ENCODE measurements at regions not wholly inside any gene's neighbourhood (a gene's known extent, or its start where the extent isn't known, plus 50 kb on each side); places are given as distances from the start of the nearest gene placed in this dataset.

DNA sequence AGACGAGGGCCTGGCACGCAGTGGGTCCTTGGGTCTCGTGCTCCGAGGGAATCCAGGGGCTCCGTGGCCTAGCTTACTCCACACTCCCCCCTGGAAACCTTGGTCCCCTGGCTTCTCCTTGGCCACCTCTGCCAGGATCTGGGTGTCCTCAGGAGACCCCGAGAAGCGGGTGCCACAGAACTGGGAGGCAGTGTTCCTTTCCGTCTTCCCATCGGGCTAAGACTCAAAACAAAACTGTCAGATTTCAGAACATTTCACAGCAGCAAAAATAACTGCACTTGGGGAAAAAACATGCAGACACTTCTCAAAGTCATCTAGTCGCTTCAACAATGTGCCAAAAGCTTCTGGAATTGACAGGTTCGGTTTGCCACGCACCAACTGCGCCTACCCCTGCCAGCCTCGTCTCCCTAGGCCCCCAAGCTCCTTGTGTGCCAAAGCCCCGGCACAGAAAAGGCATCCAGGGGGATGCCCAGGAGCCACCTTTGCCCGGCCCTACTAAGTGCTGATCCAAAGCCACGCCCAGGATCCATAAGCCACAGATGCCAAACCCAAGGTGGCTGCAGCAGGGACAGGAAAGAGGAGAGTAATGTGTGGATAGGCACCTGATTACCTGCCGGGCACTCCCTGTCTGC, 58.4 kb upstream of the DIO3 start:
- Histone ChIP-seq H2AFZ (ENCODE audit: low read depth, low read length, severe bottlenecking) (no peak overlapping the region), H3K27me3 (ENCODE audit: low read length) (no peaks in the 10 kb centered on the region; the same call in 1 of the 2 replicates), H3K4me3 (ENCODE audit: insufficient read depth, low read length, poor library complexity, severe bottlenecking) (no peak overlapping the region), H3K9me2 (replicated peaks; ENCODE audit: insufficient read depth, low read length) (no peaks in the 10 kb centered on the region), H3K4me2 (ENCODE audit: low read depth, low read length, poor library complexity, severe bottlenecking) (no peak overlapping the region), H3K36me3 (ENCODE audit: low read length) (no peaks in the 10 kb centered on the region), H3K79me2 (ENCODE audit: insufficient read depth, low read length) (no peaks in the 10 kb centered on the region), H3K9ac (ENCODE audit: low read length) (no peak overlapping the region), H3F3A (ENCODE audit: insufficient read depth) (no peaks in the 10 kb centered on the region), H3K27ac (ENCODE audit: low read depth, low read length) (no peak overlapping the region), H3K9me3 (ENCODE audit: insufficient read depth, low read length) (no peaks in the 10 kb centered on the region), H4K20me1 (ENCODE audit: low read depth, low read length) (no peaks in the 10 kb centered on the region)
- TF ChIP-seq, protein P1, sequence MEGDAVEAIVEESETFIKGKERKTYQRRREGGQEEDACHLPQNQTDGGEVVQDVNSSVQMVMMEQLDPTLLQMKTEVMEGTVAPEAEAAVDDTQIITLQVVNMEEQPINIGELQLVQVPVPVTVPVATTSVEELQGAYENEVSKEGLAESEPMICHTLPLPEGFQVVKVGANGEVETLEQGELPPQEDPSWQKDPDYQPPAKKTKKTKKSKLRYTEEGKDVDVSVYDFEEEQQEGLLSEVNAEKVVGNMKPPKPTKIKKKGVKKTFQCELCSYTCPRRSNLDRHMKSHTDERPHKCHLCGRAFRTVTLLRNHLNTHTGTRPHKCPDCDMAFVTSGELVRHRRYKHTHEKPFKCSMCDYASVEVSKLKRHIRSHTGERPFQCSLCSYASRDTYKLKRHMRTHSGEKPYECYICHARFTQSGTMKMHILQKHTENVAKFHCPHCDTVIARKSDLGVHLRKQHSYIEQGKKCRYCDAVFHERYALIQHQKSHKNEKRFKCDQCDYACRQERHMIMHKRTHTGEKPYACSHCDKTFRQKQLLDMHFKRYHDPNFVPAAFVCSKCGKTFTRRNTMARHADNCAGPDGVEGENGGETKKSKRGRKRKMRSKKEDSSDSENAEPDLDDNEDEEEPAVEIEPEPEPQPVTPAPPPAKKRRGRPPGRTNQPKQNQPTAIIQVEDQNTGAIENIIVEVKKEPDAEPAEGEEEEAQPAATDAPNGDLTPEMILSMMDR (IDR thresholded peaks at IDR 0.05; ENCODE audit: insufficient read depth, low read length, poor library complexity, severe bottlenecking): no peak
- no peak for TF ChIP-seq EZH2phosphoT487 (conservative IDR thresholded peaks at IDR 0.05; ENCODE audit: low read length)

DNA sequence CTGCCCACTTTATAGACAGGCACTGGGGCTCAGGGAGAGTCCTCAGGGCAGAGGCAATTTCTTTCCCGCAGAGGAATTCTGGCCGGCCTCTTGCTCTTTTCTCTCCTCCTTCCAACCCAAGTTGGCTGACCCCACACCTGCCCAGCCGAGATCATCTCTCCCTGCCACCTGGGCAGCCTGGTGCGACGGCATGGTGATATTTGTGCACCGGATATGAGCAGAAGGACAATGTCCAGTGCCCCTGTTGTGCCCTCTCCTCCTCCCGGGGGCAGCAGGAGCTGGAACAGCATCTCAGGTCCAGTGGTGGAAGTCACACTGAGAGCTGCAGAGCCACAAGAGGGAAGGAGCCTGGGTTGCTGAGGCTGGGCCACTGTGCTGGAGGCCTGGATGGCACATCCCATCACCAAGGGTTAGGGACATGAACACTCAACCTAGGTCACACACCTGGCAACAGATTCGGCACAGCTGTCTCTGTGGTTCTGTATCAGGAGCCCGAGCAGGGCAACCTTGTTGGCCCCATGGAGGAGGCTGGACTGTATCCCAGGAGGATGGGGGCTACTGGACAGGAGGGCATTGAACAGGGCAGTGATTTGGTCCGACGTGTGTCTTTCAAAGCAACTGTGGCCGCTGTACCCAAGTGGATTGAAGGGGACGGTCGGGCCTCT, 57.7 kb upstream of the DIO3 start:
- H3K79me2 ChIP-seq (ENCODE audit: insufficient read depth, low read length): no peaks in the 10 kb centered on the region
- H4K20me1 ChIP-seq (ENCODE audit: low read depth, low read length): no peaks in the 10 kb centered on the region
- H3K9ac ChIP-seq (ENCODE audit: low read length): no peak overlapping the region
- no peak overlapping the region for H3K4me3 ChIP-seq (ENCODE audit: insufficient read depth, low read length, poor library complexity, severe bottlenecking)
- no peaks in the 10 kb centered on the region for H3K9me2 ChIP-seq (replicated peaks; ENCODE audit: insufficient read depth, low read length)
- H3K27ac ChIP-seq (ENCODE audit: low read depth, low read length): no peak overlapping the region
- H3K27me3 ChIP-seq (ENCODE audit: low read length): no peaks in the 10 kb centered on the region
- TF ChIP-seq, protein P1 (IDR thresholded peaks at IDR 0.05; ENCODE audit: insufficient read depth, low read length, poor library complexity, severe bottlenecking): no peak
- no peak for TF ChIP-seq EZH2phosphoT487 (conservative IDR thresholded peaks at IDR 0.05; ENCODE audit: low read length)
- no peaks in the 10 kb centered on the region for H3K36me3 ChIP-seq (ENCODE audit: low read length)
- no peak overlapping the region for H3K4me2 ChIP-seq (ENCODE audit: low read depth, low read length, poor library complexity, severe bottlenecking)
- H3F3A ChIP-seq (ENCODE audit: insufficient read depth): no peaks in the 10 kb centered on the region
- no peak overlapping the region for H2AFZ ChIP-seq (ENCODE audit: low read depth, low read length, severe bottlenecking)
- no peaks in the 10 kb centered on the region for H3K9me3 ChIP-seq (ENCODE audit: insufficient read depth, low read length)

DNA sequence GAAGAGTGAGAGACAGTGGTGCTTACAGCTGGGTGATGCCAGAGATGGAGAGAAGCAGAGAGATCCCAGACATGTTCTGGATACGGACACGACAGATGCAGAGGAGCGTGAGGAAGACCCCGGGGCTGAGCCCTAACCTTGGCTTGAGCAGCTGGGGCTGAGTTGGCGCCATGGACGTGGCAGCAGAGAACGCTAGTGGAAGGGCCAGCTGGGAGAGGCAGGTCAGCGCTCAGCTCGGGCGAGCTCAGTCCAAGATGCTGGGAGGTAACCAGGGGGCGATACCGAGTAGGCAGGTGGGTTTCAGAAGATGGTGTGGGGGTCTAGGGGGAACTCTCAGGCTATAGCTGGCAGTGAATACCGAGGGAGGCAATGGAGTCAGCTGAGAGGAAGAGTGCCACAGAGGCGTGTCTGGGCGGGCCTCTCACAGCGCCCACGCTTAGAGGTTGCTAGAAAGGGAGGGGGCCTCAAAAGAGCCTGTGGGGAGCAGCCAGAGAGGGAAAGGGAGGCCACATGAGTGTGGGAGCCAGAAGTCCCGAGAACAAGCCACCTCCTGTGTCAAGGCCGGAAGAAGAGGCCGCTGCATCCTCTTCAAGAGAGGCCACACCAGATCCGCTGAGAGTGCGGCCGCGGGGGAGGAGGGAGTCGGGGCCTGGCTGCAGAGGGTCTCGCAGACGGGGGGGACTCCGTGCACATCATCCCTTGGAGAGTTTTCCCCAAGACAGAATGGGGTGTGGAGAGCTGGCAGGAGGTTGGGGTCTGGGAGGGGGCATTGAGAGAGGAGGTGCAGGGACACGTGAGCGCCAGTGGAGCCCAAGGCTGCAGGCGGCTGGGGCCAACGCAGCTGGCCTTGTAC, 57.0 kb upstream of the DIO3 start:
- no peak for TF ChIP-seq EZH2phosphoT487 (conservative IDR thresholded peaks at IDR 0.05; ENCODE audit: low read length)
- TF ChIP-seq, protein P1 (IDR thresholded peaks at IDR 0.05; ENCODE audit: insufficient read depth, low read length, poor library complexity, severe bottlenecking): no peak
- Histone ChIP-seq H3K9me2 (replicated peaks; ENCODE audit: insufficient read depth, low read length) (no peaks in the 10 kb centered on the region), H3F3A (ENCODE audit: insufficient read depth) (no peaks in the 10 kb centered on the region), H3K79me2 (ENCODE audit: insufficient read depth, low read length) (no peaks in the 10 kb centered on the region), H3K27ac (ENCODE audit: low read depth, low read length) (no peak overlapping the region), H3K4me2 (ENCODE audit: low read depth, low read length, poor library complexity, severe bottlenecking) (no peak overlapping the region), H3K9ac (ENCODE audit: low read length) (no peak overlapping the region), H3K36me3 (ENCODE audit: low read length) (no peaks in the 10 kb centered on the region), H4K20me1 (ENCODE audit: low read depth, low read length) (no peaks in the 10 kb centered on the region), H3K9me3 (ENCODE audit: insufficient read depth, low read length) (no peaks in the 10 kb centered on the region), H2AFZ (ENCODE audit: low read depth, low read length, severe bottlenecking) (no peak overlapping the region), H3K27me3 (ENCODE audit: low read length) (no peaks in the 10 kb centered on the region), H3K4me3 (ENCODE audit: insufficient read depth, low read length, poor library complexity, severe bottlenecking) (no peak overlapping the region)
